Tibial nerve (tissue), 4 donors: ENCODE measurements at regions not wholly inside any gene's neighbourhood (a gene's known extent, or its start where the extent isn't known, plus 50 kb on each side); places are given as distances from the start of the nearest gene placed in this dataset.

Experiments
- CTCF ChIP-seq, 5 experiments: fragments of 200-600 bp in 3 of 5; fragments of 450-650 bp in 2 of 5; sonication (generic) in 3 of 5; IDR thresholded peaks; one replicate each; pipeline ENCODE4 v1.5.1; 2016 to 2019; ENCODE audit warnings: antibody characterized with exemption in 5 of 5, mild to moderate bottlenecking in 3 of 5, moderate library complexity in 2 of 5
- EP300 ChIP-seq, 2 donors: sonication (generic); formaldehyde crosslinking; IDR thresholded peaks; one replicate each; pipeline ENCODE4 v1.6.1; 2017; ENCODE audit warnings: antibody characterized with exemption in 2 of 2, mild to moderate bottlenecking in 1 of 2

GRCh38 chr2:142707318-142707717 is 170.1 kb upstream of the KYNU start:
- TF ChIP-seq EP300 (IDR thresholded peaks at IDR 0.05) = no peak
- TF ChIP-seq CTCF (IDR thresholded peaks at IDR 0.05) = no peak
